ENCODE measurements at regions not wholly inside any gene's neighbourhood (a gene's known extent, or its start where the extent isn't known, plus 50 kb on each side); places are given as distances from the start of the nearest gene placed in this dataset.
"Not testable (repeated sequence)": the region's sequence is repeated elsewhere in the genome, so short reads cannot be mapped to it uniquely, and the experiment has no call there.

- DNase-seq = peak in 1 of 3 donors; percentile 71
These were observed 105.9 kb downstream of the SLC17A6 start for GRCh38 chr11:22444076-22444475.

- no peak for DNase-seq
These were observed 103.7 kb downstream of the SLC17A6 start for GRCh38 chr11:22441831-22442230.

GRCh38 chr11:22435582-22435981, 97.4 kb downstream of the SLC17A6 start:
- DNase-seq = not testable (repeated sequence)

GRCh38 chr11:22433517-22433916, 95.3 kb downstream of the SLC17A6 start:
- DNase-seq = no peak

GRCh38 chr11:22433094-22433455, 94.9 kb downstream of the SLC17A6 start:
- no peak for DNase-seq

- DNase-seq = peak in 2 of 3 donors; percentile 82 to 95
These were observed 94.3 kb downstream of the SLC17A6 start for GRCh38 chr11:22432291-22433093.

- peak in 1 of 3 donors; percentile 44 for DNase-seq
These were observed 92.9 kb downstream of the SLC17A6 start for GRCh38 chr11:22431106-22431505.

DNA sequence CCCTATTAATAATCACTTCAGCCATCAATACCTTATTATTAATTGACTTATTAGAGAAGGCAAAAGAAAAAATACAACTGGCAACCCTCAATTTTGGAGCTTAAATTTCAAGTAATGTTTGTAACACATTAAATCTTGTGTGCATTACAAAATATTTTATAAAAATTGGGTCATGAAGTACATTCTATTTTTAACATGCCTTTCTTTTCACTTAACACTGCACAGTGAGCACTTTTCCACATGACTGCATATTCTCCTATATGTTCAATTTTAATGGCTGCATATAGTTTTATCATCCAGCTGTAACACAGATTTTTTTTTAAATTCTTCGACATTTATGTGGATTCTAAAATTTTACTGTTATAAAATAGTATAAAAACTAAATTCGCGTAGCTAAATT, 92.5 kb downstream of the SLC17A6 start:
- no peak for DNase-seq

DNA sequence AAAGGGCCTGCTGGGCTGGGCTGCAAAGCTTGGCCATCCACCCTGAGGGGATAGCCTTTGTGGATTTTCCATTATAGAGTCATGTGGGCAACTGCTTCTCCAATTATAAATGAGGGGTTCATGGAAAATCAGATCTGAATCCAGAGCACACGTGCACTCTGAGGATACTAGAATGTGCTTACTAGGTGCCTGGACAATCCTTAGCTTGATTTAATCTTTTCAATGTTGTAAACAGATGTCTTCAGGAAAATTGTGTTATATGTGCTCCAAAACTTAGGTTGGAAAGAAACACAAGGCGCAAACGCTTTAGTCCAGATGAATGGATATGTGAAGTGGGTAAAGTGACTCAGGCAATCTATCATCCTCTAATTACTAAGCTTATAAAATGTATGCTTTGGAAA, 92.0 kb downstream of the SLC17A6 start:
- DNase-seq = peak in 2 of 3 donors; percentile 62 to 76
